D341Med (cell line): ENCODE measurements at regions not wholly inside any gene's neighbourhood (a gene's known extent, or its start where the extent isn't known, plus 50 kb on each side); places are given as distances from the start of the nearest gene placed in this dataset.

Experiments
- DNase-seq: peaks from one replicate; pipeline ENCODE4 v3.0.0; 2012; ENCODE audit warnings: low spot score

GRCh38 chr3:66165660-66166059, 55.1 kb upstream of the SLC25A26 start:
- DNase-seq, result no peak

GRCh38 chr3:66164155-66164554, 56.6 kb upstream of the SLC25A26 start:
- DNase-seq, result no peak

- no peak for DNase-seq
Measured at GRCh38 chr3:66163222-66163621, 57.6 kb upstream of the SLC25A26 start.

GRCh38 chr3:66162766-66163165, 58.0 kb upstream of the SLC25A26 start:
- DNase-seq, result no peak

GRCh38 chr3:66158933-66159683, 61.7 kb upstream of the SLC25A26 start:
- no peak for DNase-seq

GRCh38 chr3:66154444-66154861, 66.3 kb upstream of the SLC25A26 start:
- DNase-seq, result no peak

- DNase-seq, result peak; percentile 63
Measured at GRCh38 chr3:66153481-66154443, 67.0 kb upstream of the SLC25A26 start.

GRCh38 chr3:66152336-66152735, 68.5 kb upstream of the SLC25A26 start:
- no peak for DNase-seq

- no peak for DNase-seq
Measured at GRCh38 chr3:66150977-66151376, 69.8 kb upstream of the SLC25A26 start.

GRCh38 chr3:66149269-66149668, 71.5 kb upstream of the SLC25A26 start:
- no peak for DNase-seq

- no peak for DNase-seq
Measured at GRCh38 chr3:66145408-66145733, 75.4 kb upstream of the SLC25A26 start.

GRCh38 chr3:66144568-66145407, 76.0 kb upstream of the SLC25A26 start:
- DNase-seq, result no peak

GRCh38 chr3:66142079-66142478, 78.7 kb upstream of the SLC25A26 start:
- DNase-seq, result no peak

GRCh38 chr3:66140743-66141372, 79.9 kb upstream of the SLC25A26 start:
- DNase-seq, result no peak

- no peak for DNase-seq
Measured at GRCh38 chr3:66140106-66140505, 80.7 kb upstream of the SLC25A26 start.

- DNase-seq, result no peak
Measured at GRCh38 chr3:66139415-66139814, 81.4 kb upstream of the SLC25A26 start.

- peak; percentile 81 for DNase-seq
Measured at GRCh38 chr3:66138336-66139313, 82.2 kb upstream of the SLC25A26 start.

- DNase-seq, result no peak
Measured at GRCh38 chr3:66136597-66136996, 84.2 kb upstream of the SLC25A26 start.

- DNase-seq, result no peak
Measured at GRCh38 chr3:66133853-66134445, 86.9 kb upstream of the SLC25A26 start.
